Endothelial cell of umbilical vein (primary cell): ENCODE measurements at regions not wholly inside any gene's neighbourhood (a gene's known extent, or its start where the extent isn't known, plus 50 kb on each side); places are given as distances from the start of the nearest gene placed in this dataset.
A peak's percentile ranks its signal among the peaks of the same experiment; 100 is the strongest.

Source experiments
- BruUV-seq: library from RNA; stranded (reverse); fragments of 400-500 nt; replicated peaks from 2 replicates; lab custom pipeline; 2021; lab: Mats Ljungman, UMichigan
- CTCF ChIA-PET: fragments of 300-600, 350-600 bp; sonication (Branson Sonifier 250); formaldehyde crosslinking; loops from one replicate; lab custom pipeline; 2021; ENCODE audit warnings: antibody characterized with exemption, inconsistent platforms; lab: Charles Lee
- POLR2A ChIA-PET: fragments of 300-600, 350-600 bp; sonication (Branson Sonifier 250); formaldehyde crosslinking; loops from one replicate; lab custom pipeline; 2021; ENCODE audit warnings: antibody characterized with exemption, inconsistent platforms; lab: Charles Lee
- DNase-seq: peaks from one replicate; pipeline ENCODE4 v3.0.0-alpha.2; 2011; ENCODE audit warnings: low read depth, low spot score
- FAIRE-seq: peaks from 2 replicates; lab custom pipeline; 2011; peaks lifted over from hg19 to GRCh38; lab: Jason Lieb, UNC
- H2AFZ ChIP-seq: 2 replicates; pipeline ENCODE4 v1.6.0; 2012; ENCODE audit warnings: low read depth, low read length, control low read depth, inconsistent platforms
- H3K27ac ChIP-seq: 2 replicates; pipeline ENCODE4 v1.5.1; 2011; ENCODE audit warnings: low read depth, mild to moderate bottlenecking, control low read depth, low read length, moderate library complexity; ENCODE audit not compliant: insufficient read depth
- H3K27me3 ChIP-seq, 2 experiments: 2 replicates each; pipeline versions ENCODE4 v1.6.0 to v1.6.1; 2011; ENCODE audit warnings: low read length in 2 of 2, mixed read lengths in 1 of 2; ENCODE audit not compliant: control insufficient read depth in 2 of 2, insufficient read depth in 2 of 2
- H3K36me3 ChIP-seq, 2 experiments: 2 replicates in 1 of 2; 3 replicates in 1 of 2; pipeline ENCODE4 v1.5.1; 2011; ENCODE audit warnings: low read length in 2 of 2, mild to moderate bottlenecking in 1 of 2, moderate library complexity in 1 of 2; ENCODE audit not compliant: control insufficient read depth in 2 of 2, insufficient read depth in 2 of 2; ENCODE audit errors: extremely low read depth in 1 of 2
- H3K4me1 ChIP-seq: 3 replicates; pipeline ENCODE4 v1.5.1; 2011; ENCODE audit warnings: mild to moderate bottlenecking, low read length; ENCODE audit not compliant: control insufficient read depth, insufficient read depth; ENCODE audit errors: extremely low read depth
- H3K4me2 ChIP-seq: 2 replicates; pipeline ENCODE4 v1.6.1; 2011; ENCODE audit warnings: low read length, control low read depth, mixed read lengths; ENCODE audit not compliant: insufficient read depth
- H3K4me3 ChIP-seq, 3 experiments: fragments of 200-600 bp in 1 of 3; sonication (generic), shearing (Covaris generic) in 1 of 3; replicated peaks in 1 of 3; 2 replicates each; pipeline ENCODE4 v1.5.1; 2011 to 2016; ENCODE audit warnings: control low read depth in 3 of 3, low read length in 3 of 3, mild to moderate bottlenecking in 2 of 3, inconsistent platforms in 1 of 3, low read depth in 1 of 3, moderate library complexity in 1 of 3; ENCODE audit not compliant: insufficient read depth in 1 of 3
- H3K79me2 ChIP-seq: 2 replicates; pipeline ENCODE4 v1.6.0; 2012; ENCODE audit warnings: low read length, inconsistent platforms; ENCODE audit not compliant: control insufficient read depth, insufficient read depth
- H3K9ac ChIP-seq: replicated peaks from 2 replicates; pipeline ENCODE3; 2011; ENCODE audit warnings: low read length, control low read depth; ENCODE audit not compliant: insufficient read depth; ENCODE audit errors: extremely low read depth
- H3K9me1 ChIP-seq: replicated peaks from 3 replicates; pipeline ENCODE4 v1.6.0; 2011; ENCODE audit warnings: mild to moderate bottlenecking, low read length; ENCODE audit not compliant: control insufficient read depth, insufficient read depth; ENCODE audit errors: extremely low read depth
- H3K9me3 ChIP-seq: replicated peaks from 2 replicates; pipeline ENCODE4 v1.5.1; 2012; ENCODE audit warnings: low read length, inconsistent platforms; ENCODE audit not compliant: control insufficient read depth, insufficient read depth
- H4K20me1 ChIP-seq: replicated peaks from 2 replicates; pipeline ENCODE3; 2011; ENCODE audit warnings: mild to moderate bottlenecking, low read length; ENCODE audit not compliant: control insufficient read depth, insufficient read depth; ENCODE audit errors: extremely low read depth
- FOS ChIP-seq: IDR thresholded peaks from 2 replicates; pipeline ENCODE4 v1.6.1; 2011; ENCODE audit warnings: mild to moderate bottlenecking, low read length, moderate library complexity, borderline replicate concordance; ENCODE audit not compliant: insufficient read depth
- JUN ChIP-seq: IDR thresholded peaks from 2 replicates; pipeline ENCODE4 v1.6.1; 2011; ENCODE audit warnings: borderline replicate concordance, low read depth; ENCODE audit not compliant: insufficient read length, insufficient read depth
- POLR2A ChIP-seq: IDR thresholded peaks from 2 replicates; pipeline ENCODE4 v1.6.1; 2012; ENCODE audit warnings: low read depth, mild to moderate bottlenecking, control low read depth, low read length
- POLR2AphosphoS5 ChIP-seq: IDR thresholded peaks from 2 replicates; pipeline ENCODE4 v1.6.1; 2012; ENCODE audit warnings: low read depth, mild to moderate bottlenecking, control low read depth, low read length, moderate library complexity; ENCODE audit not compliant: insufficient read depth
- dilution Hi-C: fragments of 300-500 bp; cut with MboI; formaldehyde crosslinking; loops from one replicate; pipeline ENCODE4 v1.15.0; 2019; ENCODE audit warnings: low sequenced_read_pairs; ENCODE audit not compliant: extremely low pct_ligation_motif_present
- intact Hi-C: fragments of 100-400 bp; cut with micrococcal nuclease; formaldehyde crosslinking; loops from one replicate; pipeline ENCODE4 v1.10.0; 2022

- no peak overlapping the region for H3K4me2 ChIP-seq
- H4K20me1 ChIP-seq: no peaks in the 10 kb centered on the region
- no peaks in the 10 kb centered on the region for H3K79me2 ChIP-seq
- peak; percentile 27 for TF ChIP-seq FOS
- no peak for TF ChIP-seq POLR2A
- H3K36me3 ChIP-seq: no peaks in the 10 kb centered on the region
- H3K4me3 ChIP-seq: no peak overlapping the region
- peaks cover 8 to 11% of the 10 kb centered on the region in 2 experiments for H3K27me3 ChIP-seq
- H3K9ac ChIP-seq: no peak overlapping the region
- ChIA-PET CTCF (interaction anchor here (1.1 to 1.9 kb wide), 3 partner anchors 18 to 139 kb away, joined by 3 to 9 read pairs (median 6); no protein-coding TSS in a partner anchor), POLR2A (no interaction called here)
- DNase-seq: no peak
- no peaks in the 10 kb centered on the region for H3K9me3 ChIP-seq
- intact Hi-C loops: no loop called here
- no peaks in the 10 kb centered on the region for H3K4me1 ChIP-seq
- no peak overlapping the region for H3K27ac ChIP-seq
- FAIRE-seq: no peak
- no peak overlapping the region for H2AFZ ChIP-seq
- dilution Hi-C loops: no loop called here
- no peaks in the 10 kb centered on the region for H3K9me1 ChIP-seq
- no TSS peak for BruUV-seq
Measured at GRCh38 chr2:64348386-64349130, 105.4 kb upstream of the LGALSL start.

DNA sequence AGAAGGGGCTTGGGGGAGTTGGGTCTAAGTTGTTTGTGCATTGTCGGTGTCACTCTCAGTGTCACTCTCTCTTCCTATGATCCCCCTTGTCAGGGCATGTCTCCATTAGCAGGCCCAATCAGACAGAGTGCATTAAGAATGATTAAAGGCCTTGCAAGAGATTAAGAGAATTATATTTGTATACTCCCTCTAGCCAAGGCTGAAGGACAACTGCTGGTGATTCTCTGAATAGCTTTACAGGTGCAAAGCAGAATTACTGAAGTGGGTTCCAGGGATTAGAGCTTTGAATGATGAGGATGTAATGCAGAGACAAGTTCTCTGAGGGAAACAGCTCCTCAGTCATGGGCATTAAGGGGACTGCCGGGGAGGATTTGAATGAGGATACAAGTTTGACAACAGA is 104.8 kb upstream of the LGALSL start:
- dilution Hi-C loops (no loop called here), intact Hi-C loops (no loop called here)
- no peaks in the 10 kb centered on the region for H3K9me3 ChIP-seq
- CTCF ChIA-PET: interaction anchor here (1.1 to 1.9 kb wide), 2 partner anchors 80 to 139 kb away, joined by 3 to 9 read pairs; no protein-coding TSS in a partner anchor
- no peak for DNase-seq
- no peak overlapping the region for H2AFZ ChIP-seq
- H3K4me1 ChIP-seq: no peaks in the 10 kb centered on the region
- TF ChIP-seq JUN (no peak), POLR2AphosphoS5 (no peak)
- no peaks in the 10 kb centered on the region for H3K36me3 ChIP-seq
- H3K27me3 ChIP-seq: peaks cover 8 to 11% of the 10 kb centered on the region in 2 experiments
- H4K20me1 ChIP-seq: no peaks in the 10 kb centered on the region
- FAIRE-seq: no peak
- H3K4me2 ChIP-seq: no peak overlapping the region
- no peaks in the 10 kb centered on the region for H3K9me1 ChIP-seq
- no peak overlapping the region for H3K9ac ChIP-seq
- POLR2A ChIA-PET: no interaction called here
- no peak overlapping the region for H3K27ac ChIP-seq
- H3K79me2 ChIP-seq: no peaks in the 10 kb centered on the region
- BruUV-seq: no TSS peak
- H3K4me3 ChIP-seq: no peak overlapping the region
